ENCODE measurements at regions not wholly inside any gene's neighbourhood (a gene's known extent, or its start where the extent isn't known, plus 50 kb on each side); places are given as distances from the start of the nearest gene placed in this dataset.

DNA sequence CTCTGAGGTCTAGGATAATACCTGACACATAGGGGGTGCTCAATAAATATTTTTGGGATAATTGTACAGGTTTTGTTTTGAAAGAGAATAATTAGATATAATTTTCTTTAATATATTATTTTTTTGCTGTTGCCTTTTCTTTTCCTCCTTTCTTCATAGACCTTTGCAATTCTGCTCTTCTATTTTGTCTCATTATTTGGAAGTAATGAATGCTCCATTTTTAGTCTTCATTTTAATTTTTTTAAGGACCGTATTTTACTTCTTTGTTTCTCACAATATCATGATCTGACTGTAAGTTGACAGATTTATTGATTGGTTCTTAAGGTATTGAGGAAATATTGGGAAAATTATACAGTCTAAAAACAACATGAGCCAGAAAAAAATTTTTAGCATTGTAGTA, 150.5 kb upstream of the TMC3 start:
- no peak overlapping the region for H3K27ac ChIP-seq (ENCODE audit: insufficient read depth, low read length, poor library complexity, severe bottlenecking)
- no peak overlapping the region for H3K27ac Mint-ChIP-seq
- ATAC-seq (ENCODE audit: low read depth in 2 of 2) (no peak), DNase-seq (no peak)
- no peak overlapping the region for H3K4me3 ChIP-seq (ENCODE audit: low read depth, low read length)
- H3K4me3 Mint-ChIP-seq = no peak overlapping the region
- H3K27me3 Mint-ChIP-seq = no peaks in the 10 kb centered on the region
- no peaks in the 10 kb centered on the region for H3K36me3 Mint-ChIP-seq
- H3K27me3 ChIP-seq (ENCODE audit: control insufficient read depth, insufficient read depth, low read length) = peaks cover 3% of the 10 kb centered on the region
- no peaks in the 10 kb centered on the region for H3K4me1 Mint-ChIP-seq
- H3K4me1 ChIP-seq (ENCODE audit: control insufficient read depth, insufficient read depth, low read length, poor library complexity, severe bottlenecking) = no peaks in the 10 kb centered on the region
- H3K9me3 ChIP-seq (ENCODE audit: control insufficient read depth in 2 of 2, low read length in 2 of 2) = no peaks in the 10 kb centered on the region
- peaks cover 0 to 1% (median 0%) of the 10 kb centered on the region in 7 donors for H3K9me3 Mint-ChIP-seq
- no peaks in the 10 kb centered on the region for H3K36me3 ChIP-seq (ENCODE audit: control insufficient read depth, insufficient read depth, low read length)

DNA sequence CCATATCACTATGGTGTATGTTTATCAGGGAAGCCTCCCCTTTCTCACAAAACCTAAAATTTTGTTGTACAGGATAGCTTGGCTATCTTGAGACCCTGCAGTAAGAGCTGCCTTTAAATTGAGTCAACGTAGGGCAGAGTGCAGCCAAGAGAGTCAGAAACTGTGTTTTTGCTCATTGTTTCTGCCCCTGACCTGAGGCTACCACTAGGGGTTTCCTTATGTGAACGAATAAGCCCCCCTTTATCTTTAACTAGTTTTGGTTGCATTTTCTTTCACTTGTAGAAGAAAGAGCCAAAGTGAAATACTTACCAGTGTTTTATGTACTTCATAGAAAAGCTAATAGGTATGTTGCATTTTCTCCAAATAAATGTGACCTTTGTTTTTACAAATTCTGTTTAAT, 149.9 kb upstream of the TMC3 start:
- Histone ChIP-seq H3K9me3 (ENCODE audit: control insufficient read depth in 2 of 2, low read length in 2 of 2) (no peaks in the 10 kb centered on the region), H3K27me3 (ENCODE audit: control insufficient read depth, insufficient read depth, low read length) (peaks cover 3% of the 10 kb centered on the region), H3K36me3 (ENCODE audit: control insufficient read depth, insufficient read depth, low read length) (no peaks in the 10 kb centered on the region), H3K4me1 (ENCODE audit: control insufficient read depth, insufficient read depth, low read length, poor library complexity, severe bottlenecking) (no peaks in the 10 kb centered on the region), H3K27ac (ENCODE audit: insufficient read depth, low read length, poor library complexity, severe bottlenecking) (no peak overlapping the region), H3K4me3 (ENCODE audit: low read depth, low read length) (no peak overlapping the region)
- H3K27ac Mint-ChIP-seq = no peak overlapping the region
- no peaks in the 10 kb centered on the region for H3K36me3 Mint-ChIP-seq
- H3K9me3 Mint-ChIP-seq = peaks cover 0 to 1% (median 0%) of the 10 kb centered on the region in 7 donors
- H3K4me1 Mint-ChIP-seq = no peaks in the 10 kb centered on the region
- no peak overlapping the region for H3K4me3 Mint-ChIP-seq
- ATAC-seq (ENCODE audit: low read depth in 2 of 2) (no peak), DNase-seq (no peak)
- H3K27me3 Mint-ChIP-seq = peaks cover 4% of the 10 kb centered on the region

DNA sequence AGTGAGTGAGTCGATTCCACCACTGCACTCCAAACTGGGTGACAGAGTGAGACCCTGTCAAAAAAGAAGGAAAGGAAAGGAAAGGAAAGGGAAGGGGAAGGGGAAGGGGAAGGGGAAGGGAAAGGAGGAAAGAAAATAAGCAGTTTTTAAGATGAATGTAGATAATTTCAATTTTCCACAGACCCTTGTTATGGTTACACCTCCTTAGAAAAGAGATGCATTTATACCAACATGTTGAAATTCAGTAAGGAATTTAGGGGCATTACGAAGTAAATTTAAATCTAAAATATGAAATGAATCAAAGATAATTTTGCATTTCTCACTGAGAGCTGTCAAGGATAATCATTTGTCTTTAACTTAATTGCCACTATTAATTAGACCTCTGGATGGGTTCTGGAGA, 146.5 kb upstream of the TMC3 start:
- Mint-ChIP-seq H3K4me3 (no peak overlapping the region), H3K27me3 (peaks cover 4% of the 10 kb centered on the region), H3K4me1 (no peaks in the 10 kb centered on the region), H3K9me3 (peaks cover 0 to 1% (median 0%) of the 10 kb centered on the region in 7 donors), H3K36me3 (no peaks in the 10 kb centered on the region), H3K27ac (no peak overlapping the region)
- ATAC-seq (ENCODE audit: low read depth in 2 of 2) = no peak
- no peak overlapping the region for H3K27ac ChIP-seq (ENCODE audit: insufficient read depth, low read length, poor library complexity, severe bottlenecking)
- DNase-seq = no peak
- H3K4me3 ChIP-seq (ENCODE audit: low read depth, low read length) = no peak overlapping the region
- H3K27me3 ChIP-seq (ENCODE audit: control insufficient read depth, insufficient read depth, low read length) = peaks cover 3% of the 10 kb centered on the region
- no peaks in the 10 kb centered on the region for H3K4me1 ChIP-seq (ENCODE audit: control insufficient read depth, insufficient read depth, low read length, poor library complexity, severe bottlenecking)
- no peaks in the 10 kb centered on the region for H3K9me3 ChIP-seq (ENCODE audit: control insufficient read depth in 2 of 2, low read length in 2 of 2)
- H3K36me3 ChIP-seq (ENCODE audit: control insufficient read depth, insufficient read depth, low read length) = no peaks in the 10 kb centered on the region

DNA sequence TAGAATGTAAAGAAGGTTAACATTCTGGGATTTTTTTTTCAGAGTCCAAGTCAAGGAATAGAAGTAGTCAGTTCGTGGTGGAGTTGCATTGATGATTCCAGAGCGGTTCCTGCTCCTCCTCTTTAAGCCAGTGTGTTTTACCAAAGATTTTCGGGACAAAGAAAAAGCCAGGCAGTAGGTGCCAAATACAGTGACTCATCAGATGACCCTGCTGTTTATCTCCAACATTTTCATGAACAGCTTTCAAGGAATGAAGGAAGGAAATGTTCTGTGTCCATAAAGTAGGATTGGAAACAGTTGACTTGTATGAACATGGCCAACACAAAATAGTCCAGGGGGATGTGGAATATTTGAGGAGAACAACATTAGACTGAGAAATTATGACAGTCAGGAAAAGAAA, 142.4 kb upstream of the TMC3 start:
- no peak for DNase-seq
- H3K9me3 Mint-ChIP-seq = no peaks in the 10 kb centered on the region
- no peaks in the 10 kb centered on the region for H3K36me3 Mint-ChIP-seq

DNA sequence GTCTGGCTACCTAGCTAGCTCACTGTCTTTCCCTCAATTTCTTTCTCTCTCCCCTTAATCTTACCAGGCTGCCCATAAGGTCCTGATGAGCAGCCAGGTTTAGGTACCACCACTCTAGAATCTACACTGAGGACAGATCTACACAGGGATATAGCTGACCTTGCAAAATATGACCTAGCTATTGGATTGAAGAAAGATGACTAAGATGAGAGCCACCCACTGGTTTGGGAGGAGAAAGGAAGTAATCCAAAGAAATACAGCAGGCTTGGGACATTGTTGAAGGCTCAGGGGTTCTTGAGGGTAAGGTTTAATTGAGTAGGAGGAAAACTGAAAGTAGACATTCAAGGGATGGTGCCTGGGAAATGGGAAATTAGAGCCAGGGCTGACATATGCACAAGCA, 142.0 kb upstream of the TMC3 start:
- no peaks in the 10 kb centered on the region for H3K4me1 Mint-ChIP-seq
- no peaks in the 10 kb centered on the region for H3K36me3 ChIP-seq (ENCODE audit: control insufficient read depth, insufficient read depth, low read length)
- no peak overlapping the region for H3K27ac ChIP-seq (ENCODE audit: insufficient read depth, low read length, poor library complexity, severe bottlenecking)
- DNase-seq (no peak), ATAC-seq (ENCODE audit: low read depth in 2 of 2) (no peak)
- no peaks in the 10 kb centered on the region for H3K9me3 ChIP-seq (ENCODE audit: control insufficient read depth in 2 of 2, low read length in 2 of 2)
- H3K36me3 Mint-ChIP-seq = no peaks in the 10 kb centered on the region
- H3K4me3 ChIP-seq (ENCODE audit: low read depth, low read length) = no peak overlapping the region
- no peaks in the 10 kb centered on the region for H3K9me3 Mint-ChIP-seq
- H3K4me3 Mint-ChIP-seq = no peak overlapping the region
- H3K27me3 Mint-ChIP-seq = peaks cover 8% of the 10 kb centered on the region
- H3K4me1 ChIP-seq (ENCODE audit: control insufficient read depth, insufficient read depth, low read length, poor library complexity, severe bottlenecking) = no peaks in the 10 kb centered on the region
- H3K27ac Mint-ChIP-seq = peak overlapping the region in 1 of 3 donors; percentile 6
- no peaks in the 10 kb centered on the region for H3K27me3 ChIP-seq (ENCODE audit: control insufficient read depth, insufficient read depth, low read length)

More for the DNA sequence above, 142.4 kb upstream of the TMC3 start:
- Histone ChIP-seq H3K4me1 (ENCODE audit: control insufficient read depth, insufficient read depth, low read length, poor library complexity, severe bottlenecking) (no peaks in the 10 kb centered on the region), H3K36me3 (ENCODE audit: control insufficient read depth, insufficient read depth, low read length) (no peaks in the 10 kb centered on the region), H3K27me3 (ENCODE audit: control insufficient read depth, insufficient read depth, low read length) (no peaks in the 10 kb centered on the region), H3K9me3 (ENCODE audit: control insufficient read depth in 2 of 2, low read length in 2 of 2) (no peaks in the 10 kb centered on the region), H3K27ac (ENCODE audit: insufficient read depth, low read length, poor library complexity, severe bottlenecking) (no peak overlapping the region), H3K4me3 (ENCODE audit: low read depth, low read length) (no peak overlapping the region)
- no peak overlapping the region for H3K27ac Mint-ChIP-seq
- no peak for ATAC-seq (ENCODE audit: low read depth in 2 of 2)
- H3K4me1 Mint-ChIP-seq = no peaks in the 10 kb centered on the region
- no peak overlapping the region for H3K4me3 Mint-ChIP-seq
- peaks cover 8% of the 10 kb centered on the region for H3K27me3 Mint-ChIP-seq

DNA sequence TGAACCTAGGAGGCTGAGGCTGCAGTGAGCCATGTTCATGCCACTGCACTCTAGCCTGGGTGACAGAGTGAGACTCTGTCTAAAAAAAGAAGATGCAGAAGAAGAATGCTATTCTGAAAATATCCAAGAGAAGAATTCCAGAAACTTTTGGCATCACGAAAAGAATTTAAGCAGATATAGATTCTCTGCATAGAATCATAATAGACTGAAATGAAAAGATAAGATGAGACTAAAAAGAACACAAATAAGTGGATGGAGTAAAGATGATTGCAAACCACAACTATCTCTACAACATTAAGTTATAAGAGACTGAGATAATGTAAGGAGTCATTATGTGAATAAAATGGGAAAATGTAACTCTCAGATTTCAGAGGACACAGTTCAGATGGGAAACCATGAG, 140.7 kb upstream of the TMC3 start:
- Histone ChIP-seq H3K27ac (ENCODE audit: insufficient read depth, low read length, poor library complexity, severe bottlenecking) (no peak overlapping the region), H3K36me3 (ENCODE audit: control insufficient read depth, insufficient read depth, low read length) (no peaks in the 10 kb centered on the region), H3K4me1 (ENCODE audit: control insufficient read depth, insufficient read depth, low read length, poor library complexity, severe bottlenecking) (no peaks in the 10 kb centered on the region), H3K27me3 (ENCODE audit: control insufficient read depth, insufficient read depth, low read length) (peaks cover 4% of the 10 kb centered on the region), H3K9me3 (ENCODE audit: control insufficient read depth in 2 of 2, low read length in 2 of 2) (no peaks in the 10 kb centered on the region), H3K4me3 (ENCODE audit: low read depth, low read length) (no peak overlapping the region)
- Mint-ChIP-seq H3K4me1 (no peaks in the 10 kb centered on the region), H3K27me3 (peaks cover 8% of the 10 kb centered on the region), H3K9me3 (no peaks in the 10 kb centered on the region), H3K36me3 (no peaks in the 10 kb centered on the region), H3K4me3 (no peak overlapping the region), H3K27ac (no peak overlapping the region)
- no peak for DNase-seq
- no peak for ATAC-seq (ENCODE audit: low read depth in 2 of 2)

DNA sequence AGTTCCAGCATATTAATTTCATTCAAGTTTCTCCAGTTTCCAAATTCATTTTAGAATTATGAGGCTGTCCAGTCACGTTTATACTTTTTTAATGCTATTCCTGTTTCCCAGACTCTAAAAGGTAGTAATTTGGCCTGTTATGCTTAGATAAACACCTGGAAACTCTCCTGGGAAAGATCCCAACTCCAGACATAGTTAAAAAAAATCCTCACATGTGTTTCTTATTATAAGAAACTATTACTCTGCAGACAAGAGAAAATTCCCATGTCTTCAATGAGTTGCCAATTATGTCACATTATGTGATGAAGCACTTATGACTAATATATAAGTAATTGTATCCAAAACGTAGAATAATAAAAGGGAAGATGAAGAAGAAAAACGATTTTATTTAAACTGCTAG, 137.1 kb upstream of the TMC3 start:
- Mint-ChIP-seq H3K27ac (no peak overlapping the region), H3K4me3 (no peak overlapping the region), H3K9me3 (peaks cover 0 to 2% (median 0%) of the 10 kb centered on the region in 7 donors), H3K27me3 (peaks cover 16% of the 10 kb centered on the region), H3K36me3 (no peaks in the 10 kb centered on the region), H3K4me1 (no peaks in the 10 kb centered on the region)
- H3K4me3 ChIP-seq (ENCODE audit: low read depth, low read length) = no peak overlapping the region
- DNase-seq (no peak), ATAC-seq (ENCODE audit: low read depth in 2 of 2) (no peak)
- peaks cover 6% of the 10 kb centered on the region for H3K27me3 ChIP-seq (ENCODE audit: control insufficient read depth, insufficient read depth, low read length)
- H3K36me3 ChIP-seq (ENCODE audit: control insufficient read depth, insufficient read depth, low read length) = no peaks in the 10 kb centered on the region
- no peak overlapping the region for H3K27ac ChIP-seq (ENCODE audit: insufficient read depth, low read length, poor library complexity, severe bottlenecking)
- H3K9me3 ChIP-seq (ENCODE audit: control insufficient read depth in 2 of 2, low read length in 2 of 2) = no peaks in the 10 kb centered on the region
- H3K4me1 ChIP-seq (ENCODE audit: control insufficient read depth, insufficient read depth, low read length, poor library complexity, severe bottlenecking) = no peaks in the 10 kb centered on the region

DNA sequence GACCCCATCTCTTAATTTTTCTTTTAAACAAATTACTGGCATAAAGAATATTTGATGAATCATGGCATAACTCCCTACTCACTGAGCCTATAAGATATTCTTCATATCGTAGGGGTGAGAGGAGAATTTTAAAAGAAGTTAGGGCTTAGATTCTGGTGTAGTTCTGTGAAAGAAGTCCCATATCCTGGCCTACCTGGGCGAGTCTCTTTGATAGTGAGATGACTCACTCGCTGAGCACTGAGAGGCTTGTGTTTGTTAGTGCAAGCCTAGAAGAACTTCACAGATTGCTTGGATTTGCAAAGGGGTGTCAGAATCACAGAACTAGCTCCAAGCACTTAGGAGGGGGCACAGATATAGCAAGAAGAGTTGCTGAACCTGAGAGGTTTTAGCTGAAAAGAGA, 133.8 kb upstream of the TMC3 start:
- Histone ChIP-seq H3K27me3 (ENCODE audit: control insufficient read depth, insufficient read depth, low read length) (peaks cover 6% of the 10 kb centered on the region), H3K4me3 (ENCODE audit: low read depth, low read length) (no peak overlapping the region), H3K36me3 (ENCODE audit: control insufficient read depth, insufficient read depth, low read length) (no peaks in the 10 kb centered on the region), H3K27ac (ENCODE audit: insufficient read depth, low read length, poor library complexity, severe bottlenecking) (no peak overlapping the region), H3K4me1 (ENCODE audit: control insufficient read depth, insufficient read depth, low read length, poor library complexity, severe bottlenecking) (no peaks in the 10 kb centered on the region), H3K9me3 (ENCODE audit: control insufficient read depth in 2 of 2, low read length in 2 of 2) (no peaks in the 10 kb centered on the region)
- Mint-ChIP-seq H3K36me3 (no peaks in the 10 kb centered on the region), H3K9me3 (peaks cover 0 to 2% (median 0%) of the 10 kb centered on the region in 7 donors), H3K27ac (no peak overlapping the region), H3K4me3 (no peak overlapping the region), H3K4me1 (no peaks in the 10 kb centered on the region), H3K27me3 (peaks cover 17% of the 10 kb centered on the region)
- ATAC-seq (ENCODE audit: low read depth in 2 of 2) (no peak), DNase-seq (no peak)
